Endodermal cell (in vitro differentiated cells): ENCODE measurements at regions not wholly inside any gene's neighbourhood (a gene's known extent, or its start where the extent isn't known, plus 50 kb on each side); places are given as distances from the start of the nearest gene placed in this dataset.

Experiments used
- DNase-seq: peaks from one replicate; pipeline ENCODE4 v3.0.0-alpha.2; 2017
- H3K27ac ChIP-seq: 2 replicates; pipeline ENCODE4 v1.5.1; 2013; ENCODE audit warnings: mild to moderate bottlenecking, low read depth, low read length, moderate library complexity
- H3K27me3 ChIP-seq: 2 replicates; pipeline ENCODE4 v1.6.1; 2013; ENCODE audit warnings: mild to moderate bottlenecking, low read length, moderate library complexity; ENCODE audit not compliant: insufficient read depth, control insufficient read depth, poor library complexity, severe bottlenecking
- H3K36me3 ChIP-seq: 2 replicates; pipeline ENCODE4 v1.7.0; 2013; ENCODE audit warnings: mild to moderate bottlenecking, low read length, moderate library complexity; ENCODE audit not compliant: control insufficient read depth, insufficient read depth
- H3K4me1 ChIP-seq: one replicate; pipeline ENCODE4 v1.7.0; 2013; ENCODE audit warnings: low read length; ENCODE audit not compliant: control insufficient read depth, insufficient read depth
- H3K4me3 ChIP-seq: 2 replicates; pipeline ENCODE4 v1.5.1; 2013; ENCODE audit warnings: mild to moderate bottlenecking, low read length, moderate library complexity
- H3K9ac ChIP-seq: 2 replicates; pipeline ENCODE4 v1.6.1; 2013; ENCODE audit warnings: mild to moderate bottlenecking, low read length, moderate library complexity; ENCODE audit not compliant: poor library complexity, severe bottlenecking; ENCODE audit errors: extremely low read depth
- H3K9me3 ChIP-seq: 2 replicates; pipeline ENCODE4 v1.6.1; 2013; ENCODE audit warnings: mild to moderate bottlenecking, low read length, moderate library complexity; ENCODE audit not compliant: control insufficient read depth
- H3K27ac Mint-ChIP-seq: 2 replicates; pipeline ENCODE4 v1.8.0; 2020; ENCODE audit warnings: mixed read lengths
- H3K27me3 Mint-ChIP-seq: 2 replicates; pipeline ENCODE4 v1.8.0; 2021; ENCODE audit warnings: mild to moderate bottlenecking, mixed read lengths; ENCODE audit not compliant: insufficient read depth
- H3K36me3 Mint-ChIP-seq: 2 replicates; pipeline ENCODE4 v1.8.0; 2020; ENCODE audit warnings: low read depth, mixed read lengths
- H3K4me1 Mint-ChIP-seq: 2 replicates; pipeline ENCODE4 v1.8.0; 2020; ENCODE audit warnings: mixed read lengths
- H3K4me3 Mint-ChIP-seq: 2 replicates; pipeline ENCODE4 v1.8.0; 2020; ENCODE audit warnings: mild to moderate bottlenecking, moderate library complexity, mixed read lengths
- H3K9me3 Mint-ChIP-seq: 2 replicates; pipeline ENCODE4 v1.8.0; 2020; ENCODE audit warnings: mild to moderate bottlenecking, mixed read lengths
- WGBS, 2 experiments: methylation state at CpG; one replicate each; pipeline versions ENCODE4 v1.1.5 to v1.1.7; 2013; ENCODE audit warnings: missing lambda C conversion rate in 2 of 2, mixed read lengths in 1 of 2; ENCODE audit not compliant: insufficient coverage in 1 of 2, insufficient read length in 1 of 2; 5-methylcytosine and 5-hydroxymethylcytosine counted together
- TF ChIP-seq, protein P1 (sequence below): fragments of 200-600 bp; sonication (generic); conservative IDR thresholded peaks from 2 replicates; pipeline ENCODE4 v1.5.0; 2021; ENCODE audit warnings: antibody characterized with exemption, mild to moderate bottlenecking

DNA sequence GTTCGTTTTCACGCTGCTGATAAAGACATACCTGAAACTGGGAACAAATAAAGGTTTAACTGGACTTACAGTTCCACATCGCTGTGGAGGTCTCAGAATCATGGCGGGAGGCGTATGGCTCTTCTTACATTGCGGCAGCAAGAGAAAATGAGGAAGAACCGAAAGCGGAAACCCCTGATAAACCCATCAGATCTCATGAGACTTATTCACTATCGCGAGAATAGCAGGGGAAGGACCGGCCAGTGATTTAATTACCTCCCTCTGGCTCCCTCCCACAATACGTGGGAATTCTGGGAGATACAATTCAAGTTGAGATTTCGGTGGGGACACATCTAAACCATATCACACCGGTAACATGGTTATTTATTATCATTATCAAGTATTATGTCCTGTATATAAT is 2204.5 kb downstream of the ARAP2 start:
- no peaks in the 10 kb centered on the region for H3K4me1 Mint-ChIP-seq
- no peaks in the 10 kb centered on the region for H3K9me3 Mint-ChIP-seq
- H3K27me3 ChIP-seq, result no peaks in the 10 kb centered on the region
- DNase-seq, result no peak
- no peaks in the 10 kb centered on the region for H3K36me3 Mint-ChIP-seq
- no peak overlapping the region for H3K4me3 ChIP-seq
- H3K36me3 ChIP-seq, result no peaks in the 10 kb centered on the region
- H3K9ac ChIP-seq, result no peak overlapping the region
- H3K9me3 ChIP-seq, result no peaks in the 10 kb centered on the region
- H3K27ac ChIP-seq, result no peak overlapping the region
- WGBS, 2 experiments, result 98 to 100% methylated on average over 1 to 12 of the region's 14 CpGs
- H3K27me3 Mint-ChIP-seq, result no peaks in the 10 kb centered on the region
- no peak overlapping the region for H3K27ac Mint-ChIP-seq
- H3K4me3 Mint-ChIP-seq, result no peak overlapping the region
- no peaks in the 10 kb centered on the region for H3K4me1 ChIP-seq
- TF ChIP-seq, protein P1, sequence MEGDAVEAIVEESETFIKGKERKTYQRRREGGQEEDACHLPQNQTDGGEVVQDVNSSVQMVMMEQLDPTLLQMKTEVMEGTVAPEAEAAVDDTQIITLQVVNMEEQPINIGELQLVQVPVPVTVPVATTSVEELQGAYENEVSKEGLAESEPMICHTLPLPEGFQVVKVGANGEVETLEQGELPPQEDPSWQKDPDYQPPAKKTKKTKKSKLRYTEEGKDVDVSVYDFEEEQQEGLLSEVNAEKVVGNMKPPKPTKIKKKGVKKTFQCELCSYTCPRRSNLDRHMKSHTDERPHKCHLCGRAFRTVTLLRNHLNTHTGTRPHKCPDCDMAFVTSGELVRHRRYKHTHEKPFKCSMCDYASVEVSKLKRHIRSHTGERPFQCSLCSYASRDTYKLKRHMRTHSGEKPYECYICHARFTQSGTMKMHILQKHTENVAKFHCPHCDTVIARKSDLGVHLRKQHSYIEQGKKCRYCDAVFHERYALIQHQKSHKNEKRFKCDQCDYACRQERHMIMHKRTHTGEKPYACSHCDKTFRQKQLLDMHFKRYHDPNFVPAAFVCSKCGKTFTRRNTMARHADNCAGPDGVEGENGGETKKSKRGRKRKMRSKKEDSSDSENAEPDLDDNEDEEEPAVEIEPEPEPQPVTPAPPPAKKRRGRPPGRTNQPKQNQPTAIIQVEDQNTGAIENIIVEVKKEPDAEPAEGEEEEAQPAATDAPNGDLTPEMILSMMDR, result no peak

DNA sequence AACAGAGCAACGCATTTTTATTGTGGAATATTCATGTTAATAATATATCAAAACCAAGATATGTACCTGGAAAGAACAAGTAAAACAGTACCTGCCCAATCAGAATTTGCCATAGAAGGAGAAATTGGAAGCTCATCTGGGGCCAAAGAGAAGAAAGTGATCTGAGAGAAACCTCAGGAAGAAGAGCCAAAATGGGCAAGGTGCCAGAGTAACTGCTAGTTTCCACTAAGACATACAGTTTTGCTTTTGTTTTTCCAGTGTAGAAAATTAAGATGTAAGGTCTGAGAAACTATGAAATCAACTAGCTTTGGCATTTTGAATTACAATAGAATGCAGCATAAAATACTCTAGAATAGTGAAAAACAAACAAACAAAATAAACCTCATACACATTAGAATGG is 2201.2 kb downstream of the ARAP2 start:
- H3K9me3 Mint-ChIP-seq, result no peaks in the 10 kb centered on the region
- Histone ChIP-seq H3K4me3 (no peak overlapping the region), H3K27ac (no peak overlapping the region), H3K9me3 (no peaks in the 10 kb centered on the region), H3K9ac (no peak overlapping the region), H3K27me3 (no peaks in the 10 kb centered on the region), H3K4me1 (no peaks in the 10 kb centered on the region), H3K36me3 (no peaks in the 10 kb centered on the region)
- H3K4me1 Mint-ChIP-seq, result no peaks in the 10 kb centered on the region
- no peak overlapping the region for H3K27ac Mint-ChIP-seq
- H3K36me3 Mint-ChIP-seq, result no peaks in the 10 kb centered on the region
- no peaks in the 10 kb centered on the region for H3K27me3 Mint-ChIP-seq
- WGBS, 2 experiments, result 100% methylated on average over 1 of the region's 1 CpG; no CpG with 5 or more reads in 1 of the 2 experiments
- no peak for DNase-seq
- TF ChIP-seq, protein P1, result no peak
- no peak overlapping the region for H3K4me3 Mint-ChIP-seq

DNA sequence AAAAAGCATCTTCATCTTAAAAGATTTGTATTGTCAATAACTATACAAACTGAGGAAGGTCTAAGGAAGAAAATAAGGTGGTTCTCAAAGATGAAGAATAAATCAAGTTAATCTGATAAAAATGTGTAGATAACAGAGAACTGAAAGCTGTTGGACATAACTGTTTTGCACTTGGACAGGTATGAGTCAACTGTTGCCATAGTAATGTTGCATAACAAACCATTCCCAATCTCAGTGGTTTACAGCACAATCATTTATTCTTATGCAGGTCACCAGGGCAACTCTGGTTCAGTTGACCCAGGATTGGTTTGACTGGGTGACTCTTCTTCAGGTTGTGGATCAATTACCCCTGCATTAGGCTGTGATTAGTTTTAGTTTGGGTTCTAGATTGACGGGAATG is 2197.7 kb downstream of the ARAP2 start:
- TF ChIP-seq, protein P1, result no peak
- no peaks in the 10 kb centered on the region for H3K4me1 ChIP-seq
- no peak overlapping the region for H3K9ac ChIP-seq
- H3K9me3 ChIP-seq, result no peaks in the 10 kb centered on the region
- Mint-ChIP-seq H3K27ac (no peak overlapping the region), H3K9me3 (no peaks in the 10 kb centered on the region), H3K4me3 (no peak overlapping the region), H3K36me3 (no peaks in the 10 kb centered on the region), H3K27me3 (no peaks in the 10 kb centered on the region), H3K4me1 (no peaks in the 10 kb centered on the region)
- no peaks in the 10 kb centered on the region for H3K36me3 ChIP-seq
- no peak overlapping the region for H3K27ac ChIP-seq
- H3K4me3 ChIP-seq, result no peak overlapping the region
- no peaks in the 10 kb centered on the region for H3K27me3 ChIP-seq
- 100% methylated on average over 1 of the region's 1 CpG; no CpG with 5 or more reads in 1 of the 2 experiments for WGBS, 2 experiments
- DNase-seq, result no peak
